Suprapubic skin (tissue), 4 donors: ENCODE measurements at regions not wholly inside any gene's neighbourhood (a gene's known extent, or its start where the extent isn't known, plus 50 kb on each side); places are given as distances from the start of the nearest gene placed in this dataset.

Experiments used
- DNase-seq, 2 donors: peaks; one replicate each; pipeline ENCODE4 v3.0.0-alpha.2; 2019; ENCODE audit warnings: low spot score in 2 of 2
- H3K27ac ChIP-seq: fragments of 200-600 bp; sonication (generic); one replicate; pipeline ENCODE4 v1.5.1; 2019
- H3K27me3 ChIP-seq: fragments of 200-600 bp; sonication (generic); one replicate; pipeline ENCODE4 v1.5.1; 2019
- H3K36me3 ChIP-seq: fragments of 200-600 bp; sonication (generic); one replicate; pipeline ENCODE4 v1.5.1; 2019
- H3K4me1 ChIP-seq: fragments of 200-600 bp; sonication (generic); one replicate; pipeline ENCODE4 v1.5.1; 2019
- H3K4me3 ChIP-seq: fragments of 200-600 bp; sonication (generic); one replicate; pipeline ENCODE4 v1.5.1; 2019; ENCODE audit warnings: mild to moderate bottlenecking
- H3K9me3 ChIP-seq: fragments of 200-600 bp; sonication (generic); one replicate; pipeline ENCODE4 v1.5.1; 2019
- EP300 ChIP-seq: sonication (generic); formaldehyde crosslinking; IDR thresholded peaks from one replicate; pipeline ENCODE4 v1.6.1; 2017; ENCODE audit warnings: antibody characterized with exemption
- POLR2A ChIP-seq, 2 donors: fragments of 450-650 bp; IDR thresholded peaks; one replicate each; pipeline ENCODE4 v1.6.1; 2017; ENCODE audit warnings: antibody characterized with exemption in 2 of 2, mild to moderate bottlenecking in 2 of 2, moderate library complexity in 2 of 2
- POLR2AphosphoS5 ChIP-seq, 3 donors: sonication (generic); formaldehyde crosslinking; IDR thresholded peaks; one replicate each; pipeline ENCODE4 v1.6.1; 2017; ENCODE audit warnings: antibody characterized with exemption in 3 of 3
- WGBS: methylation state at CpG from one replicate; pipeline ENCODE4 v1.1.5; 2018; 5-methylcytosine and 5-hydroxymethylcytosine counted together
- TF ChIP-seq, protein P1 (sequence below), 2 donors: fragments of 200-600 bp in 1 of 2; fragments of 450-650 bp in 1 of 2; sonication (generic) in 1 of 2; IDR thresholded peaks; one replicate each; pipeline ENCODE4 v1.5.1; 2016 to 2019; ENCODE audit warnings: antibody characterized with exemption in 2 of 2, mild to moderate bottlenecking in 1 of 2, moderate library complexity in 1 of 2

DNA sequence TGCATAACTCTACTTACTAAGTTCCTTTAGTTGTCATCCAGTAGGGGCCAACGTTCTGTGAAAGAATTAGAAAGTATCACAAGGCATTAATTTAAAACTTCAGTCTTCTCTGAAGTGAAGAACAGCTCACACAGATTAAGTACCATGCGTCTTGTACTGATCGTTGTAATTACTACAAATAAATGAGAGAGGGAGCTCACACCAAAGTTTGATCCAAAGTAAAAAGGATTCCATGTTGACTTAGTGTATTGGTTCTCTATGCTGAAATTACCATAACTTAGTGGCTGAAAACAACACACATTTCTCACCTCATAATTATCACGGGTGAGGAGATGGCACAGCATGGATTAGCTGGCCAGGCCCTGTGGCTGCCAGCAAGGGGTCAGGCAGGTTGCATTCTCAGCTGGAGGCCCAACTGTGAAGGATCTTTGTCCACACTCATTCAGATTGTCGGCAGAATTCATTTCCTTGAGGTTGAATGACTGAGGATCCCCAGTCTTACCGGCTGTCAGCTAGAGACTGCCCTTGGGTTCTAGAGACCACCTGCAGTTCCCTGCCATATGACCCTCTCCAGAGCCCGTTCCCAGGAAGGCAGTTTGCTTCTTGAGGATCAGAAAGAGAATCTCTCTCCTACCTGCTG, 169.1 kb downstream of the YTHDC2 start:
- Histone ChIP-seq H3K4me1 (no peaks in the 10 kb centered on the region), H3K27ac (no peak overlapping the region), H3K4me3 (no peak overlapping the region), H3K27me3 (no peaks in the 10 kb centered on the region), H3K9me3 (no peaks in the 10 kb centered on the region), H3K36me3 (no peaks in the 10 kb centered on the region)
- TF ChIP-seq POLR2AphosphoS5 (IDR thresholded peaks at IDR 0.05): no peak
- TF ChIP-seq POLR2A (IDR thresholded peaks at IDR 0.05): no peak
- TF ChIP-seq EP300: no peak
- TF ChIP-seq, protein P1, sequence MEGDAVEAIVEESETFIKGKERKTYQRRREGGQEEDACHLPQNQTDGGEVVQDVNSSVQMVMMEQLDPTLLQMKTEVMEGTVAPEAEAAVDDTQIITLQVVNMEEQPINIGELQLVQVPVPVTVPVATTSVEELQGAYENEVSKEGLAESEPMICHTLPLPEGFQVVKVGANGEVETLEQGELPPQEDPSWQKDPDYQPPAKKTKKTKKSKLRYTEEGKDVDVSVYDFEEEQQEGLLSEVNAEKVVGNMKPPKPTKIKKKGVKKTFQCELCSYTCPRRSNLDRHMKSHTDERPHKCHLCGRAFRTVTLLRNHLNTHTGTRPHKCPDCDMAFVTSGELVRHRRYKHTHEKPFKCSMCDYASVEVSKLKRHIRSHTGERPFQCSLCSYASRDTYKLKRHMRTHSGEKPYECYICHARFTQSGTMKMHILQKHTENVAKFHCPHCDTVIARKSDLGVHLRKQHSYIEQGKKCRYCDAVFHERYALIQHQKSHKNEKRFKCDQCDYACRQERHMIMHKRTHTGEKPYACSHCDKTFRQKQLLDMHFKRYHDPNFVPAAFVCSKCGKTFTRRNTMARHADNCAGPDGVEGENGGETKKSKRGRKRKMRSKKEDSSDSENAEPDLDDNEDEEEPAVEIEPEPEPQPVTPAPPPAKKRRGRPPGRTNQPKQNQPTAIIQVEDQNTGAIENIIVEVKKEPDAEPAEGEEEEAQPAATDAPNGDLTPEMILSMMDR (IDR thresholded peaks at IDR 0.05): no peak
- DNase-seq: no peak
- WGBS: 51% methylated on average over 4 of the region's 7 CpGs

DNA sequence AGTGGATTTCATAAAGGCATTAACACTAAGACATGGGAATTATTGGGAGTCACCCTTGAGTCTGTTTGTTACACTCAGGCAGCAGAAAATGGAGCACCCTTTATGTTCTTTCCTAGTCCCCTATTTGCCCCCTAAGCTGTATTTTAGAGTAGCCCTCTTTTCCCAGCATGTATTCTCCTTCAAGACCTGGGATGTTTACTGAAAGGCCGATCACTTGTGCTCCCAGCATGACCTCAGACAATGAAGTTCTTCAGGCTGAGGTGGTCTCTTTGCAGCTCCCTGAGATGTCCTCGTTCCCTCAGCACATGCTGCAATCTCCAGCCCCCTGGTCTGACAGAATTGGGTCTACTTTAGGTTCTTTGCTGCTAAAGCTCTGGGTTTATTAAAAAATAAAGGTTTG, 169.7 kb downstream of the YTHDC2 start:
- TF ChIP-seq EP300: no peak
- TF ChIP-seq, protein P1 (IDR thresholded peaks at IDR 0.05): no peak
- Histone ChIP-seq H3K9me3 (no peaks in the 10 kb centered on the region), H3K4me1 (no peaks in the 10 kb centered on the region), H3K36me3 (no peaks in the 10 kb centered on the region), H3K27ac (no peak overlapping the region), H3K4me3 (no peak overlapping the region), H3K27me3 (no peaks in the 10 kb centered on the region)
- WGBS: 84% methylated on average over 2 of the region's 2 CpGs
- no peak for DNase-seq

DNA sequence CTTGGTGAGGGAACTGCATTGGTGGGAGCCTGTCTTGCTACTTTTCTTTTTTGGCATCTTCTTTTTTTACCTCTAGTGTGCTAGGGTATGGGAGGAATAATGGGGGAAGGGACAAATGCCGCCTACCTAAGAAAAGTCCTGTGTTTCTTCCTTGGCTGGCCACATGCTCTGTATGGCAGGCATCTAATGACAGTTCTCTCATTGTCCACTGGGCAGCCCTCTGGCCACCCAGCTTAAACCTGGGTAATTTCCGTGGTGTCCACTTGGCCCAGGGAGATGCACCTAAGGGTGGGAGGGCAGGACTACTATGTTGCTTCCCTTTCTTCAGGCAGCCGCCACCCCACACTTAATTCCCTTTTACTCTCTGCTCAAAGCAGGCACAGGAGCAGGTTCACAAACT, 173.1 kb downstream of the YTHDC2 start:
- no peaks in the 10 kb centered on the region for H3K4me1 ChIP-seq
- 86% methylated on average over 3 of the region's 3 CpGs for WGBS
- no peak overlapping the region for H3K4me3 ChIP-seq
- H3K36me3 ChIP-seq: no peaks in the 10 kb centered on the region
- DNase-seq: no peak
- no peak overlapping the region for H3K27ac ChIP-seq
- no peaks in the 10 kb centered on the region for H3K9me3 ChIP-seq
- no peaks in the 10 kb centered on the region for H3K27me3 ChIP-seq
- TF ChIP-seq EP300 (no peak), POLR2A (IDR thresholded peaks at IDR 0.05) (no peak), POLR2AphosphoS5 (IDR thresholded peaks at IDR 0.05) (no peak)
- TF ChIP-seq, protein P1 (IDR thresholded peaks at IDR 0.05): no peak

DNA sequence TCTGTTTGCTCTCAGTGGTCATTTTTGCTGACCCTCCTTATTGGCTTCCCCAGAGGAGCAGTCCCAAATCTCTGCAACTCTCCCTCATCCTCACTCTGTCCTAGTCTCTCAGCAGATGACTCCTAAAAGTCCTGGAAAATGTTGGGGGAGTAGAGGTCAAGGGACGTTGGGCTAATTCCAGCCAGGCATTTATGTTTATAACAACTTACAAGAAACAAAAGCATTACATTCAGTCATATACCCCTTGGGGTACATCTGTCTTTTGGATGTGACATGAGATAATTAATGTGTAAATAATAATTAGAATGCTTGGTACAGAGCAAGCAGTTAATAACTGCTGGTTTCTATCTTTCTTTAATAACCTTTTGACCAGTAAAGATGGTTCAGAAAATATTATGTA, 176.2 kb downstream of the YTHDC2 start:
- H3K4me1 ChIP-seq: peaks cover 10% of the 10 kb centered on the region
- WGBS: 35% methylated on average over 1 of the region's 1 CpG
- no peak for TF ChIP-seq EP300
- TF ChIP-seq POLR2A (IDR thresholded peaks at IDR 0.05): no peak
- no peak for TF ChIP-seq POLR2AphosphoS5 (IDR thresholded peaks at IDR 0.05)
- TF ChIP-seq, protein P1 (IDR thresholded peaks at IDR 0.05): no peak
- DNase-seq: no peak
- H3K27ac ChIP-seq: no peak overlapping the region
- no peaks in the 10 kb centered on the region for H3K9me3 ChIP-seq
- peaks cover 10% of the 10 kb centered on the region for H3K27me3 ChIP-seq
- H3K4me3 ChIP-seq: no peak overlapping the region
- no peaks in the 10 kb centered on the region for H3K36me3 ChIP-seq

DNA sequence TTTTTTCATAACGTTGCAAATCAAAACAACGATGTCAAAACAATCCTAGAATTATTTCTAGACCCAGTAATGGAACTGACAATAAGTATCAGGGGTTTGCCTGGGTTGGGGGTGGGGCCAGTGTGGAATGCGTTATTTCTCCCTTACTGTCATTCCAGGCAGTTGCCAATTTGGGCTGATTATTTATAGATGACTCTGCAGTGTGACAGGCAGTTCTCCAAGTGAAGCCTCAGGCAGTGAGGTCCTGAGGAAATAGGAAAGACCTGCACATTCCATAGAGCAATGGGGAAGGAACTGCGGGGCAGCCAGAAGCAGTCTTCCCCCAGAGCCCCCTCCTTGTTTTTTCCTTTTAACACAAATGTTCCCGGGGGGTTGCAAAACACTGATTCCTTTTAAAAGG, 179.0 kb downstream of the YTHDC2 start:
- DNase-seq: no peak
- WGBS: 14% methylated on average over 5 of the region's 5 CpGs
- H3K4me1 ChIP-seq: peaks cover 10% of the 10 kb centered on the region
- H3K9me3 ChIP-seq: no peaks in the 10 kb centered on the region
- H3K36me3 ChIP-seq: no peaks in the 10 kb centered on the region
- H3K27ac ChIP-seq: no peak overlapping the region
- TF ChIP-seq POLR2A (IDR thresholded peaks at IDR 0.05): no peak
- no peak for TF ChIP-seq POLR2AphosphoS5 (IDR thresholded peaks at IDR 0.05)
- TF ChIP-seq, protein P1 (IDR thresholded peaks at IDR 0.05): no peak
- no peak for TF ChIP-seq EP300
- H3K27me3 ChIP-seq: peaks cover 14% of the 10 kb centered on the region
- H3K4me3 ChIP-seq: no peak overlapping the region
